ENCODE measurements at regions not wholly inside any gene's neighbourhood (a gene's known extent, or its start where the extent isn't known, plus 50 kb on each side); places are given as distances from the start of the nearest gene placed in this dataset.

- TF ChIP-seq POLR2A (IDR thresholded peaks at IDR 0.05; ENCODE audit: low read length) (no peak), GATA1 (IDR thresholded peaks at IDR 0.05; ENCODE audit: low read depth, low read length) (no peak)
Observed at GRCh38 chr21:43343095-43343991, 83.6 kb downstream of the SIK1 start.
